ENCODE measurements at regions not wholly inside any gene's neighbourhood (a gene's known extent, or its start where the extent isn't known, plus 50 kb on each side); places are given as distances from the start of the nearest gene placed in this dataset.
"Not testable (repeated sequence)": the region's sequence is repeated elsewhere in the genome, so short reads cannot be mapped to it uniquely, and the experiment has no call there.

DNA sequence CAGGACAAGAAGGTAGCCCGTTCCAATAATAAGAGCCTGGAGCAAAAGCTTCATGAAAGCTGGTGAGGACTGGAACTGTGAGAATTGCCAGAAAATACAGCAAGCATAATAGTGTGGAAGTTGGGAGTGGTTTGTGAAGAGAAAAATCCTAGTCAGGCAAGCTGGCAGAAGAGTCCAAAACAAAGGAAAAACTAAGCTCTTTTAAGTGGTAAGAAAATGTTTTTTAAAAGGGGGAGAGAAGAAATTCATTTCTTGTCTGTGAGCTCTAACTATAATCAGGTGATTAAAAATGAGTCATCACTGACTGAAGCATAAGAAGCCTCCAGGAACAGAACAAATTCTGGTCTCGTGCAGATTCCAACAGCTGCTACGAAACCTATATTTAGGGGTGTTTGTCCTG, 102.6 kb downstream of the CAAP1 start:
- DNase-seq: no peak

DNA sequence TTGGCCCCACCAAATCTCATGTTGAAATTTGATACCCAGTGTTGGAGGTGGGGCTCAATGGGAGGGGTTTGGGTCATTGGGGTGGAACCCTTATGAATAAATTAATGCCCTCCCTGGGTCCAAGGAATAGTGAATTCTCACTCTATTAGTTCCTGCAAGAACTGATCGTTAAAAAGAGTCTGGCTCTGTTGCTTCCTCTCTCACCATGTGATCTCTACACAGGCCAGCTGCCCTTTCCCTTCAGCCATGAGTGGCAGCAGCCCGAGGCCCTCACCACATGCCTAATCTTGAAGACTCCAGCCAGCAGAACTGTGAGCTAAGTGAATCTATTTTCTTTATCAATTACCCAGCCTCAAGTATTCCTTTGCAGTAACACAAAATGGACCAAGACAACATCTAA, 106.0 kb downstream of the CAAP1 start:
- no peak for DNase-seq

DNA sequence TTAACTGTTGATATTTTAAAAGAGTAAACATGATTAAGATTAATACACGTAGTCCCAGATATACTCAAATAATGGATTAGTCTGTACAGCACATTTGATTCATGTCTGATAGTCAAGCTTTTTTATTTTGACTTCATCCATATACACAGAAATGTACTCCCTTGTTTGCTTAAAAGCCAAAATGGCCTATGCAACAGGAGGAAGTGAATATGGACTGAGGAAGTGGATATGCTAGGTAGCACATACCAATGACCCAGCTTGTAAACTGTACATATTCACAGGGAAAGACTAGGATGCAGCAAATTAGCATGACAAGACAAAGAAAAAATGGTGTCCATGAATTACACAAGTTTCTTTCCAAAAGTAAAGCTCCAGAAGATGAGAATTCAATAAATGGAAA, 109.7 kb downstream of the CAAP1 start:
- DNase-seq: no peak

DNA sequence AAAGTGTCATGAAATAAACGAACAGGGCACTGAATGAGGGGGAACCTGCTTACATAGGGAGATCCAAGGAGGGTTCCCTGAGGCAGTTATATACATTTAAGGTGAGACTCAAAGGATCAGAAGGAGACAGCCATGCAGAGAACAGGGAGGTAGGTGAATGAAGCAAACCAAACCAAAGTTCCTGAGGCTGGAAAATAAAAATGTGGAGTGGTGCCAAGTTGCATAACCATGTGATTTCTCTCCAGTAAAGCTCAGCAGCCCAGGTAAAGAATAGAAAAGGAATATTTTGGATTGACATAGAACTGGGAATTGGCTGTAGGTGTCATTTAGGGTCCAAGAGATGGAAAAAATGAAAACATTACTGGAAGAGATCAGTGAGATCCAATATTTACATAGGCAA, 110.7 kb downstream of the CAAP1 start:
- DNase-seq: no peak

DNA sequence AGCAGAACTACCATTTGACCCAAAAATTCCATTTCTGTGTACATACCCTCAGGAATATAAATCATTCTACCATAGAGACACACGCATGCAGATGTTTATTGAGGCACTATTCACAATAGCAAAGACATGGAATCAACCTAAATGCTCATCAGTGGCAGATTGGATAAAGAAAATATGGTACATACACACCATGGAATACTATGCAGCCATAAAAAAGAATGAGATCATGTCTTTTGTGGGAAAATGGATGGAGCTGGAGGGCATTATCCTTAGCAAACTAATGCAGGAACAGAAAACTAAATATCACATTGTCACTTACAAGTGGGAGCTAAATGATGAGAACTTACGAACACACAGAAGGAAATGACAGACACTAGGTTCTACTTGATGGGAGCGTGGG, 112.3 kb downstream of the CAAP1 start:
- DNase-seq: not testable (repeated sequence)

DNA sequence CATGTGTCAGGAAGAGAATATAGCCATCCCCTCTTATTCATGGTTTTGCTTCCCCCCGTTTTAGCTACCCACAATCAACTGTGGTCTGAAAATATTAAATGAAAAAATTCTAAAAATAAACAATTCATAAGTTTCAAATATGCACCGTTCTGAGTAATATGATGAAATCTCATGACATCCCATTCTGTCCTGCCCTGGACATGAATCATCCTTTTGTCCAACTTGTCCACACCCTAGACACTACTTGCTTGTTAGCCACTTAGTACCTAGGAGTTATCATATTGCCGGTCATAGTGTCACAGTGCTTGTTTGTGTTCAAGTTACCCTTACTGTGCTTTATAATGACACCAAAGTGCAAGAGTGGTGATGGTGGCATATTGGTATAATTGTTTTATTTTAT, 113.5 kb downstream of the CAAP1 start:
- no peak for DNase-seq

DNA sequence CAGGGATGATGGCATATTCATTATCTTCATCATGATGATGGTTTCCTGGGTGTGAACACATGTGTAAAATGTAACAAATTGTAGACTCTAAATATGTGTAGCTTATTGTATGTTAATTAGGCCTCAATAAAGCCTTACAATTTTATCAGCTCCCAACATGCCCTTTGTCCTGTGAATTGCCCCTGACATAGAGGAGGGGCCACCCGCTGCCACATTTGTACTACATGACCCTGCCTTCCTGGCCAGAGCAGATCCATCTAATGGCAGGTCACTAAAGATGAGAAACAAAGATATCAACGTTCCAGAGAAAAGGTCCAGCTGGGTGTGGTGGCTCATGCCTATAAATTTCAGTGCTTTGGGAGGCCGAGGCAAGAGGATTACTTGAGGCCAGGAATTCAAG, 117.2 kb downstream of the CAAP1 start:
- no peak for DNase-seq

DNA sequence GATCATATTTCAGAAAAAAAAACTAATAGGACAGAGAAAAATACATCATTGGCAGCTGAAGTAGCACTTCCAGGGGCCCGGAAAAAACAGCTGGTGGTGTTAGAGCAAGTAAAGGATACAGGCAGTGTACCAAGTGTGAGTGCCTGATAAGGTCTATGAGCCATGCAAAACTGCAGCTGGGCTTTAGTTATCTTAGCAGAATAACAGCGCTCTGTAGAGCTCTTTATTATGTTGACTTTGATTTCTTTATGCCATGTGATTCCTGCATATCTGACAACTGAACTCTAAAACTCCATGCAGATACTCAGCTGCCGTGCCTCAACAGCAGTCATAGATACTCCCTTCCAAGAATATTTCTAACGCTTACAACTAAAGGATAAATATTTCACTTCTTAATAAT, 119.5 kb downstream of the CAAP1 start:
- no peak for DNase-seq

DNA sequence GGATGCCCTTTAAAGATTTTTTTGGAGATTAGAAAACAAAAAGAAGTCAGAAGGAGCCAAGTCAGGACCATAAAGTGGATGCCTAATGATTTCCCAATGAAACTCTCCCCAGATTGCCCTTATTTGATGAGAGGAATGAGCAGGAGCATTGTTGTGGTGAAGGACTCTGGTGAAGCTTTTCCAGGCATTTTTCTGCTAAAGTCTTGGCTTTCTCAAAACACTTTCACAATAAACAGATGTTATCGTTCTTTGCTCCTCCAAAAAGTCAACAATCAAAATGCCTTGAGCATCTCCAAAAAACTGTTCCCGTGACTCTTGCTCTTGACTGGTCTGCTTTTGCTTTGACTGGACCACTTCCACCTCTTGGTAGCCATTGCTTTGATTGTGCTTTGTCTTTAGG, 121.8 kb downstream of the CAAP1 start:
- DNase-seq: no peak

DNA sequence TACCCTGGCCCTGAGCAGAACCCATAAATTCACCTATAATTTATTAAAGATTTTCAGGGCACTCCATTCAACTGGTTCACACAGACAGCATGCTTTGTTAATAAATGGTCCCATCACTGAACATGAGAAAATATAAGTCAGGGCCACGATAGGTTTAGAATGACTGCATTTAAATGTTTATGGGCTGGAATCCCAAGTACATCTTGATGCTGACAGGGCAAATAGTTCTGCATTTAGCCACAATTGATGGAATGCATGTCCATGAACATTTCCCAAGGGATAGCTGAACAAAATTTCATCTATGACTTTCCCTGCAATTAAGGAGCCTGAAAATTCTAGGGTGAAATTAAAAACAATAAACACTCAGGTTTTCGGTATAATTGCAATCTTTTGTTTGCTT, 124.5 kb downstream of the CAAP1 start:
- DNase-seq: no peak

DNA sequence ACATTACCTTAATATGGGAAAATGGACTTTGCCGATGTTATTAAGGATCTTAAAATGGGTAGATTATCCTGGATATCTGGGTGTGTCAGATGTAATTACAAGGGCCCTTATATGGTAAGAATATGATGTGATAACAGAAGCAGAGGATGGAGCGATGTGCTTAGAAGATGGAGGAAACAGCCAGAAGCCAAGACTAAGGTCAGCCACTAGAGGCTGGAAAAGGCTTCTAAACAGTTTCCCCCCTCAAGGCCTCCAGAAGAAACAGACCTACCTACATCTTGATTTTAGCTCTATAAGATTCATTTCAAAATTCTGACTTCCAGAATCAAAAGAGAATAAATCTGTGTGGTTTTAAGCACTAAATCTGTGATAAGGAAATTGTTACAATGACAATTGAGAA, 131.9 kb downstream of the CAAP1 start:
- DNase-seq: no peak

DNA sequence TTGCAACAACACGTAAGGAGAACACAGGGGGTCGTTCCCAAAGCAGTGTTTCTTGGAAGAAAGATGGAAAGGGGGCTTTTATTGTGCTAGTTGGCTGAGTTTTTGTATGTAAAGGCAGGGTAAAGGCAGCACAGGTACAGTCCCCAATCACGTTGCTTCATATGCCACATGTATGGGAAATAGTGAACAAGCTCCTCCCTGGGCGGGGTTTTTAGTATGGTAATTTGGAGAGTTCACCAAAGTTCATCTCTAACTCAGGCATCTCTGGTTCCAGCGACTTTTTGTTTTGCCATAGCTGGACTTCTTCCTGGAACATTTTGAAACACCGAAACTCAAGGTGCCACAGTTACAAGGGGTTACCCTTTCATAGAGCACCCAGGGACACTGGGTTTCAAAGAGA, 133.9 kb downstream of the CAAP1 start:
- DNase-seq: no peak

DNA sequence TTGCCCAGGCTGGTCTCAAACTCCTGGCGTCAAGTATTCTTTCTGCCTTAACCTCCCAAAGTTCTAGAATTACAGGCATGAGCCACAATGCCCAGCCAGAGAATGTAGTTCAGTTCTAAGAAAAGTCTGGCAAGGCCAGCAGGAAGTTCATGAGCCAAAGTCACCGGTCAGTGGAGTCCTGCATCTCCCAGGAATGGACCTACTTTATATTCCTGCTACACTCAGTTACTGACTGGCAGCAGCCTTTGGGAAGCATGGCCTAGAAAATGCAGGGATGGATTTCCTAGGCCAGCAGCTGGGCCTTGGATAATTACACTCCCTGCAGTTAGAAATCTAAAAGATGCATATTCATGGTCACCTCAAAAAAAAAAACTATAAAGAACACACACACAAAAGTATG, 135.7 kb downstream of the CAAP1 start:
- no peak for DNase-seq

DNA sequence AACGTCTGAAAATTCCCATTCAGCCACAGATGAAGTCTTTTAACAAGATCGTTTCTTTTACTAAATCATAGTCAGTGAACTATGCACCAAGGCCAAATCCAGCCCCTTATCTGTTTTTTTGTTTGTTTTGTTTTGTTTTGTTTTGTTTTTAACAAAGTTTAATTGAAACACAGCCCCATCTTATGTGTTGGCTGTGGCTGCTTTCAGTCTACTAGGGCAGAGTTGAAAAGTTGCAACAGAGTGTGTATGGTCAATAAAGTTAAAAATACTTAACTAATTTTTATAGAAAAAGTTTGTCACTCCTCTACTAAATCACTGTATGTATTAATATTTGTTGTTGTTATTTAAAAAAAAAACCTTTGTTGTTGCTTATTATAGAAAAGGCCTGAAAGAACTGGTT, 137.1 kb downstream of the CAAP1 start:
- no peak for DNase-seq

DNA sequence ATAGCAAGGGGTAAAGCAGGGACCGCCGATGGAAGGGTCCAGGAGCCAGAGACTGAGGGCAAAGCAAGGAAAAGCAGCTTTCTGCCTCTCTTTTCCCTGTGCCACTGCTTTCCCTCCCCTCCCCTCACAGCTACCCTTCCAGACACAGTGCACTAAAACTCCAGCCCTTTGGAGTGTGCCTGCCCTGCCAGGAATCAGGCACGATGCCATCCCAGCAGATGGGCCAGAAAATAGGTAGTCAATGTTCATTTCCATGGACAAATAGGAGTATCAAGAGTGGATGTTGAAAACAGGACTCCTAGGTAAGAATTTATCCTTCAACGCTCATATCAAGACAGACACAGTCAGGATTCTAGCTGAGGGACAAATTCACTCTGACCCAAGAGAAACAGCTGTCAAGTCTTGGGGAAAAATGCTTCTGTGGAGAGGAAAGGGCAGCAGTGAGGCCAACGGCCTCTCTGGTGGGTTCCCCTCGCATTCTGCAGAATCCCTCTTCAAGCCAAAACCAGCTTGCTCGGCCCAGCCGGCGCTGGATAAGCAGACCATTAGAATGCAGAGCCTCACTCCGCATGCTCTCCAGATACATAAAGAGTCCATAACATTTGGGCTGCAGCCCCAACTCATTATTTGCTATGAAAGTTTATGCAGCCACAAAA, 138.0 kb downstream of the CAAP1 start:
- no peak for DNase-seq

DNA sequence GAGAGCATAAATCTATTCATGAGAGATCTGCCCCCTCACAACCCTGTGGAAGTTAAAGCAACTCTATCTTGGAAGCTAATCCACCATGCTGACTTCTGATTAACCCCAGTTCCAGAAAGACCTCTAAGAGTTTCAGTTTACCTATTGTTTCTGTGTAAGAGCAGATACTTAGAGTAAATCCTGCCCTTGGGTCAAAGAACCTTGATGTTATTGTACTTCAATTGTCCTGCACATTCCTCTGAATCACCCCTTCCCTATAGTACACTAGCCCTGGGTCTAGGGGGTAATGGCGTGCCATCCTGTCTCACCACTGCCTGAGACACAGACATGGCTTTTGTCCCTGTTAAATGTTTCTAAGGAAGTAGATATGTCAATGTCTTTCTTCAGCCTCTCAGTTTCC, 138.6 kb downstream of the CAAP1 start:
- no peak for DNase-seq

DNA sequence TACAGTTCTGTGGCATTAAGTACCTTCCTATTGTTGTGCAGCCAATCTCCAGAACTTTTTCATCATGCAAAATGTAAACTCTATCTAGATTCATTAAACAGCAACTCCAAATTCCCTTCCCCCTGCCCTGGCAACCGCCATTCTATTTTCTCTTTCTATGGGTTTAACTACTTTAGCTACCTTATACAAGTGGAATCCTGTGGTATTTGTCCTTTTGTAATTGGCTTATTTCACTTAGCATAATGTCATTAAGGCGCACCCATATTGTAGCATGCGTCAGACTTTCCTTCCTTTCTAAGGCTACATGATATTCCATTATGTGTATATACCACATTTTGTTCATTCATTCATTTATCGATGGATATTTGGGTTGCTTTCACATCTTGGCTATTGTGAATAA, 142.4 kb downstream of the CAAP1 start:
- no peak for DNase-seq

DNA sequence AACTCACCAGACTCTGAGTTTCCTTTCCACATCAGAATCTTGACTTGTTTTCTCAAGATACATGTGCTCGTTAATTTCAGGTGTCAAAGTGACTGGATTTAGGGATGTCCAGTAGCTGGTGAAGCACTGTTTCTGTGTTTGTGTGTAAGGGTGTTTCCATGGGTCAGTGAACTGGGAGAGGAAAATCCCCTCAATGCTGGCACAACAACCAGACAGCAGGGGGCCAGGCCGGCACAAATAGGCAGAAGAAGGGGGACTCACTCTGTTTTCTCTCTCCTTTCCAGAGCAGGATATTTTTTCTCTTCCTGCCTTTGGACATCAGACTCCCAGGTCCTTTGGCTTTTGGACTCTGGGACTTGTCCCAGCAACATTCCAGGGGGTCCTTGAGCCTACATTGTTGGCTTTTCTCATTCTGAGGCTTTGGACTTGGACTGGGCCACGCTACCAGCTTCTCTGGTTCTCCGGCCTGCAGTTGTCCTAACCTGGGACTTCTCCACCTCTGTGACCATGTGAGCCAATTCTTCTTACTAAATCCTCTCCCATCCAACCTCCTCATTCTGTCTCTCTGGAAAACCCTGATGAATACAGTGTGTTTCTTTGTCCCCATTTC, 144.0 kb downstream of the CAAP1 start:
- no peak for DNase-seq

DNA sequence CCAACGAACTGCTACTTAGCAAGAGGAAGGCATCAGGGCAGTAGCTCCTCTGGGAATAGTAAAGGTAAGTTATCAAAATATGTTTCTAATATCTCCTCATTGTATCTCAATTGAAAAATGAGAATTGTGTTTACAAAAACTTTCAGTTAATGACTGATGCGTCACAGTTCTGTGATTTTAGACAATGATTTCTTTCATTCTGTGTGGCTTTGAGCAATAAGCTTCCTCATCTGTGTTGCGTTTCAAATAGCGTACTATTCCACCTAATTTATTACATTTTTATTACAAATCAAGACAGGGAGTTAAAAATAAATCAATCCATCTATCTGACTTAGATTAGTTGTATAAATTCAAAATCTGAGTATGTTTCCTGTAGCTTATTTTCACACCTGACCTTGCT, 145.0 kb downstream of the CAAP1 start:
- DNase-seq: no peak

DNA sequence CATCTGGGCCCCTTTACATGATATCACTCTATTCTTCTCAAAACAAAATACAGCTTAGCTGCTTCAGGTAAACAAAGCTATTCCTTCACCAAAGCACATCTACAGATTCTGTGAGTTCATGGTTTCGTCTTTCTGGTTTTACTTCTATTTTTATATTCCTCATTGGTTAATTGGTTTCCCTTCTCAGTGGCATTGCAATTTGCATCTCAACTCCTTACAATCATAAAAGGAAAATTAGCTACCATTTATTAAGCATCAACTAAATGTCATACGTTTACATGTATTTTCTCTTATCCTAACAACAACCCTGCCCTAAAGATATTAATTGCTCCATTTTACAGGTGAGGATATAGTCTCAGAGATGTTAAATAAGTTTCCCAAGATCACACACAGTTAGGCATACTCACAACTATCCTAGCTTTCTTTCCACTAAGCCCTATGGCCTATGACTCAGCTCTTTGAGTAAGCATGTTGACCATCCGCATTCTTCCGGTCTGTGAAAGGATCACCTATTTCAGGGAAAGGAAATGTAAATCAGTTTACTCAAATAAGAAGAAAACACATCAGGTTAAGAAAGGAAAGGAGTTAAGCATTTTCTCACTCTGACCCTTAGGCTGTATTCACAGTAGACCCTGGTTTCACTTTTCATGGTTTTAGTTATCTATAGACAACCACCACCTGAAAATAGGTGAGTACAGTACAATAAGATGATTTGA, 146.1 kb downstream of the CAAP1 start:
- no peak for DNase-seq

DNA sequence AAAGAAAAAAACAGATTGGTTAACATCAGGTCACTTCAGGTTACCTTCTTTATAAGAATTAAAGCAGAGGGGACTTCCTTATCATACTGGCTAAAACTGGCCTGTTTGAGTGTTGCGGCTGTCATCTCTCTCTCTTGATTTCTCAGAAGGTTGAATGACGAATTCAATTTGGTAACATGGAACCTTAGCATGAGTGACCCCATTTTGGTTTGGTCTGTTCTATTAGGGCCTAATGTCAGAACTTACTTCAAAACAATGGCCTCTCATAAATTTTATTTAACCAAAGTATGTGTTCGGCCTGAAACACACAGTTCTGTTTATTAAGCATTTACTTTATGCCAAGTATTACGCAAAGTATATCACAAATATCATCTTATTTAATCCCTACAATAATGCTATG, 147.5 kb downstream of the CAAP1 start:
- no peak for DNase-seq

DNA sequence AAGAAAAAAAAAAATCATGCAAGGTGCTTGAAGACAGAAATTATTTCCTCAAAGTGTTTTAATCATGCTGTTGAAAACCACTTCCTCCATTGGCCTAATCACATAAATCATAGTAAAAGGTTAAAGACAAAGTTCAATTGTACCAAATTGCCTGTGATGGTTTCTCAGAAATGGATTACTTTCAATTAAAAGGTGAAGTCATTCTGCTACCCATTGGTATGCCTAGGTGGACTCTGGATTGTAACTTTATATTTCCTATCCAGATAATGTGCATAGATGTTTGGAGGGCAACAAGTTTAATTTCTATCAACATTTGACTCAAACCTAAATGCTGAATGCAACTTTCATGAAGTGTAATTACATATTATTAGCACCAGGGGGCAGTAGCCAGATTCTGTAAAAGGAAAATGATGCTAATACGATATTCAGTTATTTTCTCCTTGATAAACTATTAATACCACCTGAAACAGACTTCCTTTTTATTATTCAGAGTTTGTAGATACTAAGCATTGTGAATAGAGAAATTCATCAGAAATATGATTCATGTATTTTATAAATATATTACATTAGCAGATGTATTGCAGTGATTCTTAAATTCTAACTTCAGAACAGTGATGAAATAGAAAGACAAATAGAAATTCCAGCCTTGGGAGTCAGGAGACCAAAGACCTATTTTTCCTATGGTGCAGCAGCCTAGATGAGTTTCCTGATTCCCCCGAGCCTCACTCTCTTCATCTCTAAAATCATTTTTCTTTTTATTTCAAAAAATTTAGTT, 148.2 kb downstream of the CAAP1 start:
- DNase-seq: no peak

DNA sequence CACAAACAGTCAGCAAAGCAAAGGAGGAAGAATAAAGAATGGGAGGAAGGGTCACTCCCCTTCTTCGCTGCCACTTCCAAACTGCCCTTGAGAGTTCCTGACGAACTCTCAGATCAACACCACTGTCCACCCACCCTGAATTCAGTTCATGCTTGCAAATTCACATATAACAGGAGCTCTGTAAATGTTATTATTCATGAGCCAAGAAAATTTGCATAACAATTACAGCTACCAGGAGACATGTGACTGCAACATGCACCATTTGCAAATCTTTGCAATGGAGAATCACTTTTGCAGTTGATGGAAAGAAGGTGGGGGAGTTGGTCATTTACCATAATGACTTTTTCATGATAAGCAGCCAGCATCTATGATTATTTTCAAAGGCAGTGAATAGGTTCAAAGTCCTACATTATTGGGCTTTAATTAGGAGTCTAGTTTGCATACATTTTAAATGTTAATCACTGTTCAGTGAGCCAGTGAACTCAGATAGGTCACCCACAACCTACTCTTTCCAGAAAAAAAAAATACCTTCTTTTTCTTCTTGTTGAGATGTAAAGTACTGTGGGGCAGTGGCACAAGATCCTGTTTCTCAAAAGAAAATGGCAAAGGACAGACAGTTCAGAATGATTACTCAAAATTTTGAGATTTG, 149.7 kb downstream of the CAAP1 start:
- no peak for DNase-seq

All from stimulated activated CD4-positive, alpha-beta T cell treated with anti-CD3 and anti-CD28 coated beads, Interleukin-15, amount 100 ng/mL, for 24 hours (primary cell).